Body of pancreas (tissue), 4 donors: ENCODE measurements at regions not wholly inside any gene's neighbourhood (a gene's known extent, or its start where the extent isn't known, plus 50 kb on each side); places are given as distances from the start of the nearest gene placed in this dataset.

Experiments
- ATAC-seq: fragments of 150-250 bp; one replicate; pipeline ENCODE4 v1.9.1; 2016
- DNase-seq, 4 donors: peaks; one replicate each; pipeline ENCODE4 v3.0.0-alpha.2; 2019
- H3K27ac ChIP-seq, 4 donors: fragments of 200-600 bp; sonication (generic); 1 replicate in 3 of 4; 2 replicates in 1 of 4; pipeline versions ENCODE4 v1.5.1 to v1.6.1; 2016 to 2019; ENCODE audit warnings: mild to moderate bottlenecking in 1 of 4, mixed read lengths in 1 of 4, moderate library complexity in 1 of 4
- H3K27me3 ChIP-seq, 2 donors: fragments of 200-600 bp; sonication (generic); one replicate each; pipeline ENCODE4 v1.6.0; 2016; ENCODE audit warnings: mild to moderate bottlenecking in 1 of 2
- H3K36me3 ChIP-seq, 2 donors: fragments of 200-600 bp; sonication (generic); replicated peaks in 1 of 2; 2 replicates each; pipeline ENCODE4 v1.5.1; 2016; ENCODE audit warnings: low read depth in 2 of 2; ENCODE audit not compliant: insufficient read depth in 1 of 2
- H3K4me1 ChIP-seq: fragments of 200-600 bp; sonication (generic); one replicate; pipeline ENCODE4 v1.6.0; 2016
- H3K4me3 ChIP-seq, 2 donors: fragments of 200-600 bp; sonication (generic); 1 replicate in 1 of 2; 2 replicates in 1 of 2; pipeline ENCODE4 v1.5.1; 2016 to 2019
- H3K9me3 ChIP-seq, 3 donors: fragments of 200-600 bp; sonication (generic); 1 replicate in 2 of 3; 2 replicates in 1 of 3; pipeline ENCODE4 v1.5.1; 2016
- CTCF ChIP-seq, 7 experiments: fragments of 450-650 bp in 4 of 7; fragments of 200-600 bp in 3 of 7; sonication (generic) in 3 of 7; IDR thresholded peaks; one replicate each; pipeline ENCODE4 v1.5.1; 2016 to 2019; ENCODE audit warnings: antibody characterized with exemption in 7 of 7
- POLR2A ChIP-seq, 3 donors: fragments of 450-650 bp; IDR thresholded peaks; one replicate each; pipeline ENCODE4 v1.6.1; 2016; ENCODE audit warnings: antibody characterized with exemption in 3 of 3, mild to moderate bottlenecking in 2 of 3
- WGBS, 2 donors: methylation state at CpG; one replicate each; pipeline ENCODE4 v1.1.5; 2017; 5-methylcytosine and 5-hydroxymethylcytosine counted together
- intact Hi-C: fragments of 100-400 bp; cut with DNase I; formaldehyde crosslinking; loops from one replicate; pipeline ENCODE4 v1.15.1; 2023

GRCh38 chr3:167938516-167938915 is 157.2 kb downstream of the GOLIM4 start:
- Histone ChIP-seq H3K27ac (no peak overlapping the region), H3K4me1 (no peaks in the 10 kb centered on the region), H3K9me3 (no peaks in the 10 kb centered on the region), H3K4me3 (no peak overlapping the region), H3K36me3 (no peaks in the 10 kb centered on the region), H3K27me3 (no peaks in the 10 kb centered on the region)
- no peak for ATAC-seq
- no peak for DNase-seq
- intact Hi-C loops = no loop called here
- no peak for TF ChIP-seq CTCF (IDR thresholded peaks at IDR 0.05)
- no peak for TF ChIP-seq POLR2A (IDR thresholded peaks at IDR 0.05)

- DNase-seq (peak in 1 of 4 donors; percentile 6), ATAC-seq (no peak)
- WGBS, 2 donors = 52 to 56% methylated on average over 6 of the region's 6 CpGs
- TF ChIP-seq POLR2A (IDR thresholded peaks at IDR 0.05) (no peak), CTCF (IDR thresholded peaks at IDR 0.05) (no peak)
- intact Hi-C loops = no loop called here
- Histone ChIP-seq H3K27me3 (no peaks in the 10 kb centered on the region), H3K4me3 (no peak overlapping the region), H3K9me3 (no peaks in the 10 kb centered on the region), H3K36me3 (no peaks in the 10 kb centered on the region), H3K27ac (no peak overlapping the region), H3K4me1 (no peaks in the 10 kb centered on the region)
Measured at GRCh38 chr3:167936019-167936418, 159.7 kb downstream of the GOLIM4 start.

- WGBS, 2 donors = 93 to 100% methylated on average over 1 of the region's 1 CpG
- DNase-seq (no peak), ATAC-seq (no peak)
- TF ChIP-seq POLR2A (IDR thresholded peaks at IDR 0.05) = no peak
- TF ChIP-seq CTCF (IDR thresholded peaks at IDR 0.05) = no peak
- H3K4me3 ChIP-seq = no peak overlapping the region
- no peaks in the 10 kb centered on the region for H3K4me1 ChIP-seq
- no peaks in the 10 kb centered on the region for H3K27me3 ChIP-seq
- intact Hi-C loops = no loop called here
- no peaks in the 10 kb centered on the region for H3K36me3 ChIP-seq
- no peak overlapping the region for H3K27ac ChIP-seq
- H3K9me3 ChIP-seq = no peaks in the 10 kb centered on the region
Measured at GRCh38 chr3:167930453-167930852, 165.3 kb downstream of the GOLIM4 start.

- no peak for DNase-seq
- 47 to 72% methylated on average over 3 of the region's 3 CpGs for WGBS, 2 donors
- Histone ChIP-seq H3K4me1 (no peaks in the 10 kb centered on the region), H3K36me3 (no peaks in the 10 kb centered on the region), H3K9me3 (no peaks in the 10 kb centered on the region), H3K27me3 (no peaks in the 10 kb centered on the region), H3K27ac (no peak overlapping the region), H3K4me3 (no peak overlapping the region)
- ATAC-seq = no peak
- intact Hi-C loops = no loop called here
- TF ChIP-seq POLR2A (IDR thresholded peaks at IDR 0.05) (no peak), CTCF (IDR thresholded peaks at IDR 0.05) (no peak)
Measured at GRCh38 chr3:167929968-167930367, 165.8 kb downstream of the GOLIM4 start.

- intact Hi-C loops = no loop called here
- Histone ChIP-seq H3K9me3 (no peaks in the 10 kb centered on the region), H3K4me1 (no peaks in the 10 kb centered on the region), H3K27ac (no peak overlapping the region), H3K36me3 (no peaks in the 10 kb centered on the region), H3K4me3 (no peak overlapping the region), H3K27me3 (no peaks in the 10 kb centered on the region)
- 66 to 69% methylated on average over 4 of the region's 4 CpGs for WGBS, 2 donors
- no peak for DNase-seq
- ATAC-seq = no peak
- TF ChIP-seq CTCF (IDR thresholded peaks at IDR 0.05) (no peak), POLR2A (IDR thresholded peaks at IDR 0.05) (no peak)
Measured at GRCh38 chr3:167928381-167928780, 167.3 kb downstream of the GOLIM4 start.
